ENCODE measurements at regions not wholly inside any gene's neighbourhood (a gene's known extent, or its start where the extent isn't known, plus 50 kb on each side); places are given as distances from the start of the nearest gene placed in this dataset.

DNA sequence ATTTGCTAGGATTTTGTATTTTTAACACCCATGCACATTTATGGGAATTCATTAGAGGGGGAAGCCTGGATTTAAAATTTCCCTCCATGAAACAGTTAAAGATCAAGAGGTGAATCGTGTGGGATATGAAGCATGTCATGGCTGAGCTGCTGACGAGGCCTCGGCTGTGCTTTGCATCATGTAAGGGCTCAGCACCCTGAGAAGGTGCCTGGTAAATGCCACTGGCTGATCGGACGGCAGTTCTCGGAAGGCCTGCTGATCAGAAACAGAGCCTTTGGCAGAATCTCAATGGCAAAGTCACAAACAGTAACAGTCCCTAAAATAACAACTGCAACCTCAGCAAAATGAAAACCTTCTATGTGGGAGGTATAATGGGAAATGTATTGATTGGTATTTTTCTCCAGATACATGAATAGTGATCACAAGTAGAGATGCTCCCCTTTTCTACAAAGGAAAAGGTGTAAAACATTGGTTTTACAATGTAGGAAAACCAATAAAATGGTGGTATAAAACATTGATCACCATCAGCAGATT, 53.0 kb upstream of the FUCA2 start:
- TF ChIP-seq, protein P1, sequence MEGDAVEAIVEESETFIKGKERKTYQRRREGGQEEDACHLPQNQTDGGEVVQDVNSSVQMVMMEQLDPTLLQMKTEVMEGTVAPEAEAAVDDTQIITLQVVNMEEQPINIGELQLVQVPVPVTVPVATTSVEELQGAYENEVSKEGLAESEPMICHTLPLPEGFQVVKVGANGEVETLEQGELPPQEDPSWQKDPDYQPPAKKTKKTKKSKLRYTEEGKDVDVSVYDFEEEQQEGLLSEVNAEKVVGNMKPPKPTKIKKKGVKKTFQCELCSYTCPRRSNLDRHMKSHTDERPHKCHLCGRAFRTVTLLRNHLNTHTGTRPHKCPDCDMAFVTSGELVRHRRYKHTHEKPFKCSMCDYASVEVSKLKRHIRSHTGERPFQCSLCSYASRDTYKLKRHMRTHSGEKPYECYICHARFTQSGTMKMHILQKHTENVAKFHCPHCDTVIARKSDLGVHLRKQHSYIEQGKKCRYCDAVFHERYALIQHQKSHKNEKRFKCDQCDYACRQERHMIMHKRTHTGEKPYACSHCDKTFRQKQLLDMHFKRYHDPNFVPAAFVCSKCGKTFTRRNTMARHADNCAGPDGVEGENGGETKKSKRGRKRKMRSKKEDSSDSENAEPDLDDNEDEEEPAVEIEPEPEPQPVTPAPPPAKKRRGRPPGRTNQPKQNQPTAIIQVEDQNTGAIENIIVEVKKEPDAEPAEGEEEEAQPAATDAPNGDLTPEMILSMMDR (optimal IDR thresholded peaks at IDR 0.05 in 1 of 3, IDR thresholded peaks at IDR 0.05 in 1 of 3, conservative IDR thresholded peaks at IDR 0.05 in 1 of 3; ENCODE audit: extremely low read depth in 1 of 3, insufficient read depth in 2 of 3, low read length in 3 of 3) = no peak
- no peak for TF ChIP-seq EZH2 (IDR thresholded peaks at IDR 0.05; ENCODE audit: low read length)

All from keratinocyte (primary cell).